Sciatic nerve (tissue), 2 donors: ENCODE measurements at regions not wholly inside any gene's neighbourhood (a gene's known extent, or its start where the extent isn't known, plus 50 kb on each side); places are given as distances from the start of the nearest gene placed in this dataset.

Experiments used
- ATAC-seq: fragments of 200-7000 bp; cut with Tn5 transposase; one replicate; pipeline ENCODE4 v1.9.1; 2020; ENCODE audit warnings: mild to moderate bottlenecking, moderate library complexity
- DNase-seq: peaks from one replicate; pipeline ENCODE4 v3.0.0-alpha.2; 2020; ENCODE audit warnings: low spot score
- intact Hi-C: fragments of 100-400 bp; cut with DNase I; formaldehyde crosslinking; loops from one replicate; pipeline ENCODE4 v1.14.2; 2022
- donor health status: DM: no; HTN: no; CAD: no.
- donor health status: DM: no; HTN: no; CAD: no.

DNA sequence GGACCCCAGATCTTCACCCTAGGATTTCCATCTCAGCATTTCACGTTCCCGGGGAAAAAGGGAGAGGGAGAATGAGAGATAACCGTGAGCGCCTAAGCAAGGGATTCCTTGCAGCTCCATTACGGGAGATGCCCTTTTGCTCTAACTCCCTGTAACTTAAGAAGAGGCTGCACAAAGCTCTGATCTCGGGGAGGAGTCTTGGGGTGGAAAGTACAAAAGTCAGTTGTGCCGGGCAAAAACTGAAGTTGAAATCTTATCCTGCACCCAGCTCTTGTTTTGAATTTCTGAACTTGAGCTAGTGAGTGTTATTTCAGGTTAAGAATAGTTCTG, 256.4 kb upstream of the SOX21 start:
- intact Hi-C loops: no loop called here
- no peak for ATAC-seq

DNA sequence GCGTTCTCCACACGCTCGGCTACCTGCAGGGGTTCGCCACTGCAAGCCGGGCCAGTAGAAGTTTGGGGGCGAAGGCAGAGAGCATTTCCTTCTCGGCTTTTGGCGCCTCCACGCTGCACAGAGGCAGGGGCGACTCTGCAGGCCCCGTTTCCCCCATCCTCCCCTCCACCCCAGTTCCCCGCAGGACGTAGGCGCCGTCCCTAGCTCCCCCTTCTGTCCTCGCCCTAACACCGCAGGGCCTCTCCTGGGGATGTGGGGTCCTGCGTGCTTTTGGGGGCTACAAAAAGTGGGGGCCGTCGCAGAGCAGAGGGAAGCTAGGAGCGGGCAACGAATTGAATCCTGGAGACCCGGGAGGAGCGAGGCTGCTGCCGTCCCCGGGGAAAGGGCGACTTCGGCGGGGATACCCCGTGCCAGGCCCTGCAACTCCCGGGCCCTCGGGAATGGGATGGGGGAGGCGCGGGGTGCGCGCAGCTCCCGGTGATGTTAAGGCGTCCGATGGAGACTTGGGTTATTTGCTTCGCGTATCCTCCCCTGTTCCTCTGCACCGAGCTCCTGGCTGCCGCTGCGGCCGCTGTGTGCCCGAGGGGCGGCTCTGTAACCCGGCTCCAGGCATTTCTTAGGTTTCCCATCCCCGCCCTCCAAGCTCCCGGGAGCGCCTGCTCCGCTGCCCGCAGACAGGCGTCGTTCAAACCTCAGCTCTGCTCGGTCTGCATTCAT, 255.9 kb upstream of the SOX21 start:
- ATAC-seq (peak; percentile 58), DNase-seq (no peak)
- intact Hi-C loops: no loop called here

More for the DNA sequence above, 256.4 kb upstream of the SOX21 start:
- DNase-seq: no peak

DNA sequence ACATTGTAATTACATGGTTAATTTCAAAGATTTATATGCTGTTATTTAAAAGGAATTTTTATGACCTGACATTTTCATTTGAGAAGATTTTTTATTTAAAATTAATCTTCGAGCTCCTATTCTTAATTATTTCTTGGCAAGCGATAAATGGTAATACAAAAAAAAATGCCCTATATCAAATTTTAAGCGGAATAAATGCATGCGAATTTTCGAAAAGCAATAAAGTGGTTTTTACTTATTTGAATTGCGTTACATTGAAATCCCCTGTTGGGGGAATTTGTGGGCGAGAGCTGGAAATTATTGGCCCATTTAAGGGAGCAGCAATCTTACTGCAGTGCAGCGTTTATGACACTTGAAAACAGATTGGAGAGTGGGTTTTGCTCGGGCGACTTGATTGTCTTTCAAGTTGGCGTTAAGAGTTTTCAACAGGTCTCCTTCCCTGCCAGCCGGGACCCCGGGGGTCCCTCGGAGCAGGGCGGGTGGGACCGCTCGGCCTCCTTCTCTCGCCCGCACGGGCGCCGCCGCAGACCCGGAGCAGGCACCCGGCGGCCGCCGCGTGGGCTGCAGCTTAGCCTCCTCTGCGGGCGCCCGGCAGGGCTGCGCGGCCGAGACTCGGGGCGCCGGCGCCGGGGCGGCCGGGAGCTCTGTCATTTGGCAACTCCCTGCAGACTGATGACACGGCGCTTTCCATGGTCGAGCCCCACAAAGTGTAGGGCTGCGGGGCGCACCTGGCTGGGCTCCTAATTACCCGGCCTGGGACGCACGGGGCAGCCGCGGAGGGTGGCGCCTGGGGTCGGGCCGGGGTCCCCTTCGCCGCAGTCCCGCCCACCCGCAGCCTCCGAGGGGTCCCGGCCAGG, 255.1 kb upstream of the SOX21 start:
- intact Hi-C loops: no loop called here
- DNase-seq (no peak), ATAC-seq (peak; percentile 13)

DNA sequence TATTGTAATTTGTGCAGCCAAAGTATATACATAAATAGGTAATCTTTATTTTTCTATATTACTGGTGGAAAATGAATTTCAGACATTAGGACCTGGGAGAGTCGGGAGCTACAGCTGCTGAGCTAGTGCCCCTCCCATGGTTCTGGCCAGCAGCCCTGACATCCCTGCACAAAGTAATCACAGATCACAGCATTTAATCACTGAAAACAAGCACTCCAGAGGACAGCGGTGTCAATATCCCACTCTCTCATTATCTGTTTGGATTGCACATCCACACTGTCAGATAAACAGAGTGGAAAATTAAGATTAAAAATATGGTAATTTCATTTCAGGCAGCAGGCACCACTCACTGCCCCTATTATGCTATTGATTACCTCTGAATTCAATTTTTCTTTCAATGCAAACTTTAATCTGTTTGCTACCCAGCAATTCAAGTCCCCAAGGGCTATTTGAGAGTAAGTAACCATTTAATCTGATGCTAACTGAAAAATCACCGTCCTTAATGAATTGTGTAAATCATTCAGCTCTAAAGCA, 254.1 kb upstream of the SOX21 start:
- no peak for ATAC-seq
- DNase-seq: no peak
- intact Hi-C loops: no loop called here

DNA sequence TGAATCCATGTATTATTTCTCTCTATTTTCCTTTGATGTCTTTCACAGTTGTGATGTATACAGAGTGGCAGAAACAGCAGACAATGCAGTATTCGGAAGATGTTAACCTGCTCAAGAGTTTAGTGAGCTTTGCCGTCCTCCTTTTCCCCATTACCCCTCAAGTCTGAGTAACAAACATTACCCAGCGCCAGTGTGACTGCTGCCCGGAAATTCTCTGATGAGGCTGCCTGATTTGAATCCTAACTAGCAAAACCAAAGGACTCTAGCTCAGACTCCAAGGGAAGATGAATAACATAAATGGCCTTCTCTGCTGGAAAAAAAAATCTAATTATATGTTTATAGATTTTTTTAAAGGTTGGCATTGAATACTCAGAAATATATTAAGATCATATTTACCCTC, 247.3 kb upstream of the SOX21 start:
- ATAC-seq (no peak), DNase-seq (no peak)
- intact Hi-C loops: no loop called here

DNA sequence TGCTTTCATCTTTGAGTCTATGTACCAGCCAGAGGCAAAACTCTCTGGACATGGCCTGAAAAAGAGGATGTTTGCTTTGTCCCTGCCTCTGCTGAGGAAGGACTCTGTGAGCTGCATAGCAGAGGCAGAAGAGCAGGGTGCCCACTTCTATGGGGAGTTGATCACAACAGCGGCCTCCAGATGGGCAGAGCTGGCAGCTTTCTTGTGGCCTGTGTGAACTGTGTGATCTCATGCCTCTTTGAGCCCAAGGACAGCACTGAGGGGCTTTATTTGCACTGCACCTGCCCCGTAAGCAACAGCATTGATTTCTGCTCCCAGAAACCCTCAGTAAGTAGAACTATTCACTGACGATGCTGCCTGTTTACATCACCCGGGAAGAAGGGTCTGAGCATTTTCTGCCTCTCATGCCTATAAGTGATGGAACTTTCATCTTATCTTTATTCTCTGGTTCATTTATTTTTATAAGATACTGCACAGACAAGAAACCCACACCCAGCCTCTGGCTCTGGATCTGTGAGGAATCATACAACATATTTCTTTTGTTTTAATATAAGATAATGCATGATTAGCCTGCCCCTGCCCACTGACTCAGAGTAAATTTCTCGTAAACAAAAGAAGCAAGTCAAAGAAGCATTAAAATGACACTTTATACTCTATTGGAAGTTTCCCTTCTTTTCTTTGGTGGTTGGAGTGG, 244.2 kb upstream of the SOX21 start:
- no peak for ATAC-seq
- intact Hi-C loops: no loop called here
- no peak for DNase-seq

DNA sequence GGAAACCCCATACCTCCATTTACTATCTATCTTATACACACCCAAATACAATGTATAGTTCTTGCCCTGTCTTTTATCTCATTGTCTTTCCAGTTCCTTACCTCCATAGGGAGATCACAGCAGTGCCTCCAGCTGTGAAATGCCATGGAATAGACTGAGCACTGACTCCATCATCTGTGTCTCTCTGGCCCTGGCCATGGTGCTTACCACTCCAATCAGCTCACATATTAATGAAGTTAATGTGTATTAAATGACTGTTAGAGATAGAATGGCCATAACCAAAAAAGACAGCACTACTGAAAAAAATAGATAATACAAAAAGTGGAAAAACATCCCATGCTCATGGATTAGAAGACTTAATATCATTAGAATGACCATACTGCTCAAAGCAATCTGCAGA, 240.4 kb upstream of the SOX21 start:
- ATAC-seq (no peak), DNase-seq (no peak)
- intact Hi-C loops: no loop called here

DNA sequence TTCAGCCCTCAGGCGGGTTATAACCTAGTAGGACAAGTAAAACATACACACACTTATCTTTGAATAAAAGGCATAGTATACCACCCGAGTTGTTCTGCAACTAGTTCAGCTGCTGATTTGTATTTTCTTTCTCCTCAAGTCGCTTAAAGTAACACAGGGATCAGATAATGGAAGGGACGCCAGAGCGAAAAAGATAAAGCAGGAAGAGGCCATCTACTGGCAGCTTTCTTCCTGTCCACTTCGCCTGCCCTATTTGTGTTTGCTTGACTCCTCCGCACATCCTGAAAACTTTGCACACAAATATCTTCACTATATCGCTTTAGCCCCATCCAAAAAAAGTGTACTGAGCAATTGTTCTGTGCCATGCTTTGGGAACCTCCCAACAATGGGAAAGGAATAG, 238.0 kb upstream of the SOX21 start:
- intact Hi-C loops: no loop called here

DNA sequence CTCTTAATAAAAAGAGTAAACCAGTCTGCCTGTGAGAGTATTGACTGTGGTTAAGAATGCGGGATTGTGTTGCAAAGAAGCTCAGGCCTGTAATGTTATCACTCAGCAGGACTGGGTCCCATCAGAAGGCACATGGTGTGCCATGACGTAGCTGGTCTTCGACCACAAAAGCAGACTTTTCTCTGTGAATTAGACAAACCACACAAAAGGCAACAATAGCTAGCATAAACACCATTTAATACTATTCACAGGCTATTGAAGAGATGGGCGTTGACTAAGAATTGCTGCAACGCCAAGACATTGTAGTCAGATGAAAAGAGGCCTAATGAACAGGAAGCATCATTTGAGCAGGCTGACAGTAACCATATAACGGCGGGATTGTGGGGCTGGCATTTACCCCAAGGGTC, 235.6 kb upstream of the SOX21 start:
- ATAC-seq: no peak
- intact Hi-C loops: no loop called here

More for the DNA sequence above, 238.0 kb upstream of the SOX21 start:
- no peak for DNase-seq
- no peak for ATAC-seq

DNA sequence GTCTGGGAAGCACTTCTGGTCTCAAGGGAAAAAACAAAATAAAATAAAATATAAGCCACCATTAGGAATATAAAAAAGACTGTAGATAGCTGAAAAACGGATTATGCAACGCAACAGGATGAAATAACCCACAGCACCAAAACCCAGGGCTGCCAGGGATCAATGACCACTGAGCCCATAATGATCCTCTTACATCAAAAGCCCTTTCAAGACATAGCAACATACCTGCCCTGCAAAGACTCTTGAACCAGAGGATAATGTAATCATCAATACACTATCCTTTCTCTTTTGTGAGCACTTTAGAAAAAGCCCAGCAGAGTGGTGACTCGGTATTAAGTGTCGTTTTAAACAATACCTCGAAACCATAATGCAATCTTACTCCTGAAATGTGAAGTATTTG, 235.0 kb upstream of the SOX21 start:
- DNase-seq: no peak

More for the DNA sequence above, 235.6 kb upstream of the SOX21 start:
- no peak for DNase-seq

DNA sequence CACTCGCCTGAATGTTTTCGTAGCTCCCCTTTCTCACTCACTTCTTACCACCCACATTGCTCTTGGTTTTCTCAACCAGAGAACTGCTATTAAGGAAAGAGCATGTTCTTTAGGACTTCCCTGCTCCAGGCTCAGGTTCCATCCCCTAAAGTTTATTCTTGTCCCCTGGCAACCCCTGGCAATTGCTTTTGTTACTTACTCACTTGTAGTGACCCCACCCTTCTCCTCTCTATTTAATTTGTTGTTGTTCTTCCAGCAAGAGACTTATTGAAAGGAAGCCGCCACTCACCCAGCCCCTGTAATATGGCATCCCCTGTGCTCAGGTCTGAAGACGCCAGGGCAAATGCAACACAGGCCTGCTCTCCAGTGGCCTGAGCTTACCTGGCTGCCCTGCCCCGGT, 233.7 kb upstream of the SOX21 start:
- no peak for ATAC-seq
- intact Hi-C loops: no loop called here
- no peak for DNase-seq

More for the DNA sequence above, 235.0 kb upstream of the SOX21 start:
- ATAC-seq: no peak
- intact Hi-C loops: no loop called here

DNA sequence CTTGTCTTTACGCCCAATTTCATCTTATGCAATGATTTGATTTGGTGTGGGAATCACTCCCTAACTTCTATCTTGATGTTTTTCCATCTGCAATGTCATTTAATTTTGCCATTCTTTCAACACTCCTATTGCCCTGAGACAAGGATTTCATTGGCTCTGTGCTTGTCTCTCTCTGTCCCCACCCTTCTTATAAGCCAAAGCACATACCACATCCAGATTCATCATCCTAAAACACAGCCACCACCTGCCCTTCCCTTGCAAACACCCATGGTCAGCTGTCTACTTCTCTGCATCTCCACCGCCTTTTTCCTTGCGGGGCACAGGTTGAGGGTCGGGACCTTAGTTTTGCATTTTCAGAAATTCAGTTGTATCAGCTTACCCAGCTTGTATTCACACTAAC, 225.8 kb upstream of the SOX21 start:
- ATAC-seq: no peak
- DNase-seq: no peak
- intact Hi-C loops: no loop called here

DNA sequence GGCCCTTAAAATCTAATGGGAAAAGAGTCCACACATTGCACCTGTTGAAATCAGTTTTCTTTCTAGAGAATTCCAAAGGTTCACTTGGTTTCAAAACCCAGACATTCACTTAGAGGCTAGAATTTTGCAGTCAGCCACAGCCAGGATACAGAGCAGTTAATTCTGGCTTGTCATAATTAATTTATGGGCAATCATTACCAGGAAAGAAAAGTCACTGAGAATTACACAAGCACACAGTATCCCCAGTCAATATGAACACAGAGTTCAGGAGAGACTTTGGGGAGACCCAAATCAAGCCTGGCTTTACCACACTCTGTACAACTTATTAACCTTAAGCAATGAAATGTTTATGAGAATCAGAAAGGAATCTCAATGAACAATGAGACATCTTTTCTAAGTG, 224.3 kb upstream of the SOX21 start:
- no peak for DNase-seq
- ATAC-seq: no peak
- intact Hi-C loops: no loop called here

DNA sequence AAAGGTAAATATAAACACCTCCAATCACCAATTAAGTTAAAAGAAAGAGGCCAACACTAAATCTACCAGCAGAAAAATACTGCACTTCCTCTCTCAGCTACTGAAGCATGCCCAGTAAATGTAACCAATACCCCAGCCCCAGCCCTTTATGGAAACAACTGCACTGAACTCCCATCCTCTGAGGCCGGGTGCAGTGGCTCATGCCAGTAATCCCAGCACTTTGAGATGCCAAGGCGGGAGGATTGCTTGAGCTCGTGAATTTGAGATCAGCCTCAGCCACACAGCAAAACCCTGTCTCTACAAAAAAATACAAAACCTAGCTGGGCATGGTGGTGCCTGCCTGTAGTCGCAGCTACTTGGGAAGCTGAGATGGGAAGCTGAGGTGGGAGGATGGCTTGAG, 221.6 kb upstream of the SOX21 start:
- ATAC-seq (no peak), DNase-seq (no peak)
- intact Hi-C loops: no loop called here

DNA sequence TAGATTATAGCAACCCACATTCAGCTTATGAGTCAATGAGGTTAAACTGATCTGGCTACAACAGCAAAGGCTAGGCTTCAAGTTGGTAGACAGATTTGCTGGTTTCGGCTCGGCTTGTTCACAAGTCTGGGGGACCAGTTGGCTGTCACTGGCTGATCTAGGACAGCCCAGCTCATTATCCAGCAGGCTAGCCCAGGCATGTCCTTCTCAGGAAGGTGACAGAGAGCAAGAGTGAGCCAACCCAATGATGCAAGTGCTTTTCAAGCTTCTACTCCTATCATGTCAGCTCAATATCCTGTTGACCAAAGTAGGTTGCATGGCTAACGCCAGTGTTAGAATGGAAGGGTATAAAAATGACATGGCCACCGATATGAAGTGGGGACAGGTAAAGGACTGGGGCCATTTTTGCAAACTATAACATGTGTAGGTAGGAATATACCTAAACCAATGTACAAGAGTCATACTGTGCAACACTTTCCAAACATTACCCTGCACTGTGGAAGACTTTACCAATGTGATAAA, 220.9 kb upstream of the SOX21 start:
- intact Hi-C loops: no loop called here
- ATAC-seq (no peak), DNase-seq (no peak)

DNA sequence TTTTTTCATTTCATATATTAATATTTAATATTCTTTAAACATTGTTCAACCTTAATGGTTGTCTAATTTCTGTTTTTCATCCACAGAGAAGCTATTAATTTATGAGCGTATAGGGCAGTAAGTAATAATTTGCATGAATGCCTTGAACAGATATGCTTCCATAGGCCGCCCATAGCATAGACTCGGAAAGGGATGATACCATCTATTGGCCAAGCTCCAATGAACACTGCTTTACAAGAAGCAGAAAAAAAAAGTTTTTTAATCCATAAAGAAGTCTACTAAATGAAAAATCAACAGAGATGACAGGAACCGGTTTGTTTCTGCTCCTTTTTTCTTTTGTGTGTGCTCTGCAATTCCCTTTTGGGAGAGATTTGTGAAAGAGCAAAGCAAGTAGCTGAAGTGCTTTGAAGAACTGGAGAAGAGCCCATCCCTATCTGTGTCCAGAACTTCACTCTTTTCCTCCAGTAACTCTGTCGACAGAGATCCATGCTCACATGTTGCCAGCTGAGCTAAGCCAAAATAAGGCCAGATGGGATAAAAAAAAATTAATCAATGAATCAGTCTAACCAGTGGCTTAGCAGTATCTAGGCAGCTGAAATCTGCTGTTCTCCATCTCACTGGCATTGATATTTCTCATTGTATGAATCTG, 215.9 kb upstream of the SOX21 start:
- intact Hi-C loops: no loop called here
- DNase-seq (no peak), ATAC-seq (peak; percentile 71)

DNA sequence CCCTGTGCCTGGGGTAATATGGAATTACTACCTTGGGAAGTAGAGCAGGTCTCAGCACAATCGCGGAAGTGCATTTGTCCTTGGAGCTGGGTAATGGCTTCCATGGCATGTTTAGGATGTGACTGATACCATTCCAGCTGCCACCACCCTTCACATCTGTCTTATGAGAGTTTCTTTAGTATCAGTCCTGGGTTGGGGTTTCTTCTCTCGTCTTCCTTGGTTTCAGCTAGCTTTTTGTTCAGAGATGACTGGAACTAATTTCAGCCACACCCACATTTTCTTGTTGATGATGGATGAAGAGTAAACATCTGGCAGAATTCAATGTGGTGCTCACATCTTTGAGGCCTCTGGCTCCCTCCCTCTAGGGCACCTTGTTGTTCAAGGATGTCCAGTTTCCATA, 212.9 kb upstream of the SOX21 start:
- intact Hi-C loops: no loop called here
- no peak for DNase-seq
- ATAC-seq: no peak

DNA sequence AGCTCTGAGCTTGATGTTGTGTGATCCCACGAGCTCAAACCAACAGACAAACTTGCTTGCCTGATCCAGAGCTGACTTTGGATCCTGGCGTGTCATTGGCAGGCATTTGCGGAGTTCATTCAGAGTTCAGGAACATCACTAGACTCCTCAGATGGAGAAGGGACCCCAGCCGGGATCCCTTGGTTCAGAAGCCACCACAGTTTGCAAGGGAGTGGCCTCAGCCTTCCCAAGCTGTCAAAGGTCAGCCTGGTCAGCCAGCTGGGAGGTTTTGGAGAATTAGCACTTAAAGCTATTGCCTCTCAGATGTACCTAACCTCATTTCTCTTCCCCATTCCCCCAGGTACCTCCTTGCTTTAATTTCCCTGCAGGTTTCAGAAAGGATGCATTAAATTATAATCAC, 208.8 kb upstream of the SOX21 start:
- no peak for DNase-seq
- ATAC-seq: no peak
- intact Hi-C loops: no loop called here

DNA sequence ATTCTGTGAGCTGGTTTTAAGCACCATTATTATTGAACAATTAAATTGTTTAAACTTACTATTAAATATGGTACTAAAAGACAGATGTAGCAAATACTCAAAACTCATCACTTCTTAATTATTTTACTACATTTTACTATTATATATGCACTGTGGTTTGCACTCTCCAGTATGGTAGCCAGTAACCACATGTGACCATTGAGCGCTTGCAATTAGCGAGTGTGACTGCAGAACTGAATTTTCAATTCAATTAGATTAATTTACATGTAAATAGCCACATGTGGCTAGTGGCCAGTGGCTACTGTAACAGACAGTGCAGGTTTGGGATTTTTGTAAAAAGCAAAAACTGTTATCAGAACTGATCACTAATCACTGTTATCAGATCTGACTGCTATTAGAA, 208.2 kb upstream of the SOX21 start:
- intact Hi-C loops: no loop called here
- no peak for DNase-seq
- ATAC-seq: no peak
